HG03521 (cell line): ENCODE measurements at regions not wholly inside any gene's neighbourhood (a gene's known extent, or its start where the extent isn't known, plus 50 kb on each side); places are given as distances from the start of the nearest gene placed in this dataset.
A peak's percentile ranks its signal among the peaks of the same experiment; 100 is the strongest.

Experiments used
- ATAC-seq: cut with Tn5 transposase; IDR thresholded peaks from one replicate; pipeline ENCODE4 v1.9.1; 2021; ENCODE audit warnings: mild to moderate bottlenecking, moderate library complexity; ENCODE audit not compliant: unreplicated experiment

DNA sequence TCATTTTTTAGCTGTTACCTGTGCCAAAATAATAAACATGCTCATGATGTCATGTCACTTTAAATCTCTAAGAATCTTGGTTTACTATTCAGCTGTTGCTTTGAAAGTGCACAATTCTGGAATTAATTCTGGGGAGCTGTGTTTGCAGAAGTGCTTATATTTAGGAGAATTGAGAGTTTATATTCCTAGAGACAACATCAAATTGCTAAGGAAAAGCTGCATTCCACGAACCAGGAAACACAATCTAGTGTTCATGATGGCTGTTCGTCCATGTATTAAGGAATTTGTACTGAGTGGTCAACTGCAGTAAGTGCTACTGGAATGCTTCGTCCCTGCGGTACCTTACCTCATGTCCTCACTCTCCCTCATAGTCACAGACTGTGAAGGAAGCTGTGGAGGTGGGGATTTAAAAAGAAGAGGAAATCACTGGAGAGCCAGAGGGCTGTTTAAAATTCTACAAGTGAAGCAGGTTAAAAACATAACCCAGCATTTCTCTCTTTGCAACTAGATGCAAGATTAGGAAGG, 161.0 kb downstream of the TRMT11 start:
- ATAC-seq: no peak

DNA sequence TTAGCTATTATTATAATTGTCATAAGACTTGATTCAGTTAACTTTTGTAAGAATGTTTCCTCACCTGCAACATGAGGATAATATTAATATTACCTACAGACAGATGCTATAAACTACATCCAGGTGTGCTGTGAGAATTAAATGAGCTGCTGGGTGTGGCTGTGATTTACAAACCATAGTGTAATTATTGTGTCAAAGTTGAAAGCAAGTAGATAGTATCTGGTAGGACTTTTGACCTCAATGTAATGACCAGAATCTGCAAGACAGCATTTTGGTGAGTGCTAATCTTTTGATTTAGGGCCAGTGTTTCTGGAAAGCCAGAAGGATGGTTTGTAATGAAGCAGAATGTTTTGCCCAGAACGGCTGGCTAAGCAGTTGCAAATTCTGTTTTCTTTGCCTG, 162.5 kb downstream of the TRMT11 start:
- no peak for ATAC-seq

DNA sequence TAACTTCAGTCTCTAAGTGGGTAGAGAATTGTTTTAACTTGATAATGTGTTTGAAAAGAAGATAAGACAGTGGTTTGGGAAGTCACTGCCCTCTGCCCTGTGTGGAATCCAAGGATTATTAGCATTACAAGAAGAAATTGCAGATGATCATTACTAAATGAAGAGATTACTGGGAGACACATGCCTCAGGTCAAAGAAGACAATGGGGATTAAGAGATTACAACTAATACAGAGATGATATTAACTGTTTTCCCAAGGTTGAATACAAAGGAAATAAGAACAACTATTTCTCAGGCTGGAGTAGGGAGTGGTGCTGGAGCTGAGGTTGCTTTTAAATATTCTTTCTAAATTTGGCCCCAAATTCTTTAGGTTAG, 166.0 kb downstream of the TRMT11 start:
- ATAC-seq: no peak

DNA sequence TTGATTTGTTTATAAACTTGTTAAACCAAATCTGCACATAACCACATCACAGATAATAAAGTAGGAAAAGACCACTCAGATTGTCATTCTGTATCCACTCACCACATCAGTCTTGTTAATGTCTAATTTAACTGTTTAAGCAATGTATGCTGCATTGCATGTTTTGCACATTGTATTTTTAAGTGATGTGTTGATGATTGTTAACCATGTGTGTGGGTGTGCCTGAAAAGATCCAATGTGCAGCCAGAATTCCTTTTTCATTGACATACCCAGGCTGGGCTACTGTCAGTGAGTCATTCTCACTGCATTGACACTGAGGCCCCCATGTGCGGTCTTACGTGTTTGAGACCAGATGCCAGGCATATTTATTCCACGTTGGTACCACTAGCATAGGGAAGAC, 167.3 kb downstream of the TRMT11 start:
- ATAC-seq: no peak

DNA sequence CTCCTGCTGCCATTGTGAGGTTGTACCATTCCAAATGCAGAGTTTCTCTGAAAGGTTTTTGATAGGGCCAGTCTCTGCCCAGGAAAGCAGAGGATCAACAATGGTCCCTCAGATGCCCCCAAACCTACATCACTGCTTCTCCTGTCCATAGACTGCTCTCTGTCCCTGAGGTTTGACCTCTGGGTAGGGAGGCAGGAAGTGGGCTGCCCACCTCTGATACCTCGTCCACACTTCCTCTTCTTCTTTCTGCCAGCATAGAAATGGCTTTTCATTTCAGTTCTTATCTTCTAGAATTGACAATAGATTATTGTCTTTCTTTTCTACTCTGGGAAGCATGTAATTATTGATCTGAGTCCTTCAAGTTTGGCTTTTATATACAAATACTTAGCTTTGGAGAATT, 170.6 kb downstream of the TRMT11 start:
- no peak for ATAC-seq

DNA sequence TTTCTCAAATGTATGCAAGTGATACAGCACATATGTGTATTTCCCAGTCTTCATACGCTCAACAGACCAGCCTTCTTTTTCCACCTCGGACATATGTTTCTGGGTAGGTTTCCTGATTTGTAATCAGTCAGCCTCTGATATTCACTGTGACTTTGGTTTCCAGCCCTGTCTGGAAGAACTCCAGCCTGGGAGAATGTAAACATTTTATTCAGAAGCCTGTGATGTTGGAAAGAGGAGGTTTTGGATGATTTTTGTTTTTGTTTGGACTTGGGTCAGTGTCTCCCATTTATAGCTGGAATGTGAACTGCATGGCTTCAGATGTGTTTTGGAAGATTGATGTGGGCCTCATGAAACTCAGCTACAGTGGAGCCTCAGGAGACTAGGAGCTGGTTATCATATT, 172.2 kb upstream of the CENPW start:
- ATAC-seq: no peak

DNA sequence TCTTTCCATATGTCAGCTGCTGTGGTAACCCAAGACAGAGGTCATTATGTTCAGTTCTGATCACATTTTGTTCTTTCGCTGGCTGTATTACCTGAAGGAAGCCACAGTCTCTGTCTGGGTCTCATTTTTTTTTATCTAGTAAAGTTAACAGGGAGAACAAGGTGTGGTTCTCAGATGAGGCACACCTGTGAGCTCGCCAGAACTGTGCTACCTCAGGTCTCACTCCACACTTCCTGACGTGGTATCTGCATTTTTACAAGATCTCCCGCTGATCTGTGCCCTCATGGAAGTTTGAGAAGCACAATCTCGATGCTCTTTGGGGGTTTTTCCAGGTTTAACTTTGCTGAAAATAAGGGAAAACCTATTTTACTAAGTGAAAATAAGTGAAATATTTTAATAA, 169.5 kb upstream of the CENPW start:
- no peak for ATAC-seq

DNA sequence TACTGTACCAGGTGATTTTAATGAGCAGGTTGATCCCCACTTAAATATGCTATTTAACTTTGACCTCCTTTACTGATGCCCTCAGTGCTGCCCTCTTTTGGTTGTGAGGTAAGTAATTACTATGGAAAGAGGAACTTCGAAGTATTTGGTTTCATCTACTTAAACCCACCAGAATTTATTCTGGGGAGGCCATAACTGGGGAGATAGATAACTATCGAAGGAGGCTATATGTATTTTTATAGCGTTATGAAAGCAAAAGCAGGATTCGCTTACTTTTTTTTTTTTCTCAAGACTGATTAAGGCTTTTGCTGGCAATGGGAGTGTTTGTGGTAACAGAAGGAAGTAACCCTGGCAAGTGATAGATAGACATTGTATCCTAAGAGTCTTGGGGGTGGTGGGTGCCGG, 168.9 kb upstream of the CENPW start:
- peak; percentile 88 for ATAC-seq

DNA sequence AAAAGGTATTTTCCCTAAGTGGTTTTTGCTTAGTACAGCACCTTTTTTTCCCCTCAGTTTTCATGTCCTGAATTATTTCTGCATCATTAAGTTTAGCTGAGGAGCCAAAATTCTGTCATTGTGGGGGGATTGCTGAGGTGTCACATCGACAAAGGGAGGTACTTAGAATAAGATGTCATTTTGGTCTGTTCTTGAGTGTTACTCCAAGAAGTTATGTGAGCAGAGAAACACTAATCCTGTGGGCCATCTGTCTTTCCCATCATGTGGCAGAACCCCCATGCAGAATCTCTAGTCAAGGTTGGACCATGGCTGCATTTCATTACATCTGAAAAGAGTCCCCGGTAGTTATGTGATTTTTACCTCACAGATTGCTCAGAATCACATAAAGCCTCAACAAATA, 167.8 kb upstream of the CENPW start:
- no peak for ATAC-seq

DNA sequence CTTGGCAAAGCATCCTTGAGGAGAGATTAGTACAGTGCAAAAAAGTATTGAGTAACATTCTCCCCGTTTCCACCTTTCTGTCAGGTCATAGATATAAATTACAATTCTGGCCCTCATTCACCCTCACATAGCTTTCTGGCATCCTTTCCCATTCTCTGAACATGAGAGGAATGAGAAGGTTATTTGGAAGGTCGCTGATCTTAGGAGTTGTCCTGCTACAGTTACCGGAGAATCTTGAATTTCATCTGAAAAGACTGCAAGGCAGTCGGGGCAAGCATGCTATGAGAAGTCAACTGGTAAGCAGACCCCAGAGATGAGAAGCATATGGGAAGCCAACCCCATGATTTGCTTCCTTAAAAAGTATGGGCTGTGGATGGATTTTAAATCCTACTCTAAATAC, 166.7 kb upstream of the CENPW start:
- ATAC-seq: no peak

DNA sequence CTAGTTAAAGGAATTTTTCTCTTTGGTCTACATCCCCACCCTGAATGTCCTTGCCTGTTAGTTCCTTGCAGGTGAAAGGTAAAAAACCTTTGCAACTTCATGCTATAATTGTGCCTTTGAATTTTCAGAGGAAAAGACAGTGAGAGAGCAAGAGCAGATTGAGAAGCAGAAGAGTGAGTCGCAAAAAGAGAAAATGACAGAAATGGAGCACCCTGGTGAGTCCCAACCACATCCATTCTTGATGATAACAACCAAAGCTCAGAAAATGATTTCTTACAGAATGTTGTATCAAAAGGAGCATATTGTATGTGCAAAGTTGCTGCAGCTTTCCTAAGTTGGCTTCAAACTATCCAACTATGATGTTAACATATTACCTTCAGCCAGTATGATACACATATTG, 165.2 kb upstream of the CENPW start:
- no peak for ATAC-seq

DNA sequence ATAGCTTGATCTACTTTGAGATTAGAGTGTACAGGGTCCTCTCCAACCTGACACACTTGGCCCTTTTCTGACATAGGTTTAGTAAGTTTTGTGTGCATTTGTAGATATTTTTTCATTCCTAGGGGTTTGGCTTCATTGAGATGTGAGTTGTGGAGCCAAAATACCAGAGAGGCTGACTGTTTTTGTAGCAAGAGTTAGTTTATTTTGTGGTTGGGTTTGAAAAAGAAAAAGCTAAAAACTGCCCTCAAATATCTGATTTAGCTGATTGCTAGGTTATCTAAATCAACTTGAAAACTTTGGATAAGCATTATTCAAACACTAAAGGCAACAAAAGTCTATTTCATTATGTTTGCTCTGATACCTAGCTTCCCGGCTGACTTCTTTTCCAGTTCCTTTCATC, 164.7 kb upstream of the CENPW start:
- no peak for ATAC-seq

DNA sequence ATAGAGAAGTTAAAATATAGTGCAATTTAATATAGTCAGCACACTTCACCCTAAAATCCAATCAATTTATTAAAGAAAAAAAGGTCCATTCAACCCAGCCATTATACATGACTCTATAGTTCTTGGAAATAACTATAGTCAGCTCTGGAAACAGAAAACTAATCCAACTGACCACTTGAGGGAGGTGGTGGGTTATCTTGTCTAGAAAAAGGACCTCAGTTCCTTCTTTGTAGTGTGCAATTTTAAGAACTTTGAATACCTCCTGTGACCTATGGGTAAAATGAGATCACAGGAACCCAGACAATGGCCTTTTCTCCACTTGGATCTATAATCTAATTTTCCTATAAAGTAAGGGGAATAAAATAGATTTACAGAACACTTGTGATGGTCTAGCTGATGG, 163.6 kb upstream of the CENPW start:
- no peak for ATAC-seq

DNA sequence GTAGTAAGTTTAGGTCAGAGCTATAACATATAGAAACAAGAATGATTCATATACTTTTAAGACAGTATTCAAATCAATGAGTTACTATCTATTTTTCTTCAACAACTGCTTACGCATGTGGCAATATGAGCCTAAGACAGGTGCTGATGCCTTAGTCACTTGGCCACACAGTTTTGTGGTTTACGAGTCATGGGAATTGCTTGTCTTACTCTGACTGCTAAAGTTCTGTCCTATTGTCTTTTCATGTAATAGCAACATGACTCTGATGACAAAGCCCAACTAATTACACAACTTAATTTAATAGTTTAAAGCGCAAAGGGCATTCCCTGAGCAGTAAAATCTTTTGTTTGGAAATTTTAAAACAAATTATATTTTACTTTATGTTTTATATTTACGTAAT, 159.3 kb upstream of the CENPW start:
- no peak for ATAC-seq

DNA sequence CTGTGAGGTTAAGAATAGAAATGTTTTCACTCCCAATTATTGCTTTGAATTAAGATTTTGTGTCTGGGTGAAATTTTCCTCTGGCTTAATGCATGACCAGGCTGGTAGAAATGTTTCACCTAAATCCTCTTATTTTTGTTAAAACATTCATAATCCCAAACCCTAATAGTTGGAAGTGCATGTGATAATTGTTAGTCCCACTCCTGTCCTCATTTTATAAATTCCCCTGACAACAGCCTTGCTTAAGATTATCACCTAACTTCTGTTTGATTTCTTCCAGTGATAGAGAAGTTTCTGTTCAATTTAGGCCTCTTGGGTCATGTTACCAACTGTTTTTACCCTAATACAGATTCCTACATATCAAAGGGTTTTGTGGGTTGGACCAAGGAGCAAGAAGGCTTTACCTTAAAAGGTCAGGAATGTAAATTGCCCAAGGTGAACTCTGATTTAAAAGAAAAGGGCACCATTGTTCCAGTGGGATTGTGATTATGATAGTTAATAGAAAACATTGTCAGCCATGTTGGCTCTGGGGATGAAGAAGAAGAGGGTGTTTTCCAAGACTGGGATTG, 158.7 kb upstream of the CENPW start:
- ATAC-seq: no peak

DNA sequence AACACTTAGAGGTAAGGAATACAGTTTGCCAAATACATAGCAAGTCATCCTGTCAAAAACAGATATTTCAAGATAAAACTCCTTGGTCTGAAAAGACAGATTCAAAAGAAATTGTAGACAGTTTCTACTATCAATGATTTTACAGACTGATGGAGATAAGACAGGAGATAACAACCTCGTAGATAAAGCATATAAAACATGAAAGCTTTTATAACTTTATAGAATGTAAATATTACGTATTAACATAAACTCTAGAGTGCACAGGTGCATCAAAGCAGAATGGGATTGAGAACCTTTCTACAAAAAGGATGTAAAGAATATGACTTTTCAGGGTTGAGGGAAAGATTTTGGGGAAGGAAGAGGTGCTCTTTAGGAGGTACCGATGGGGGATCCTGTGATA, 158.0 kb upstream of the CENPW start:
- ATAC-seq: no peak

DNA sequence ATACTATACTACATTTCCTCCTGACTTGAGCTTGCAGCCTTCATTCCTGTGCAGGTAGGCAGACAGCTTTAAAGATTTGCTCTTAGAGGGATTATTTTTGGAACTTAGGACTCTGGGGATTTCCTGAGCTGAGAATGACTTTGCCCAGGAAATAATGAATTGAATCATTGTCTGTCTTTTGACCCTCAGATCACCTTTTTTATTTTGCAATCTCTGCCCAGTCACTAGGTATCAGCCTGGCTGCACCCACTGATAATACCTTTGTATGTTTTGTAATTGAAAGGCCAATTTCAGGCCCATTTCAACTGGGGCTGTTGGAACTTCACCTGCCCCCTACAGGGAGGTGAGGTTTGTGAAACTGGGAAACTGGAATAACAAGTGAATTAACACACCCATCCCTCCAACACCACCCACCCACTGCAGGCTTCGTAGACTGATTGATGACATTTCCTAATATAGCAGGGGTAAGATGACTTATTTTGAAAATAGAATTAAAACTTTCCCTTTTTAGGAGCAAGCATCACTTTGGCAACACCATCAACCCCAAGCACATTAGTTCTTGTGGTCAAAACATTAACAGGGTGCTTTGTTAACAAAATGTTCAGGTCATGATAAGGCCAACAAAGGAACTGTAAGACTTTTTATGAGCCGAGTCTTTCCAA, 157.1 kb upstream of the CENPW start:
- ATAC-seq: no peak

DNA sequence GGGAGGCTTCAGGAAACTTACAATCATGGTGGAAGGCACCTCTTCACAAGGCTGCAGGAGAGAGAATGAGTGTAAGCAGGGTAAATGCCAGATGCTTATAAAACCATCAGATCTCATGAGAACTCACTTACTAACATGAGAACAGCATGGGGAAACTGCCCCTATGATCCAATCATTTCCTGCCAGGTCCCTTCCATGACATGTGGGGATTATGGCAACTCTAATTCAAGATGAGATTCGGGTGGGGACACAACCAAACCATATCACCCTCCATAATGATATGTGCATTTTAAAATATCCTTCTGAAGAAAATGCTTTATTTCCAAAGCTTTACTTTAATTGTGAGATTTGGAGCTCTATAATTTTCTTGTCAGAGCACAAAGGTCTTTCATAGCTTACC, 154.1 kb upstream of the CENPW start:
- ATAC-seq: no peak

DNA sequence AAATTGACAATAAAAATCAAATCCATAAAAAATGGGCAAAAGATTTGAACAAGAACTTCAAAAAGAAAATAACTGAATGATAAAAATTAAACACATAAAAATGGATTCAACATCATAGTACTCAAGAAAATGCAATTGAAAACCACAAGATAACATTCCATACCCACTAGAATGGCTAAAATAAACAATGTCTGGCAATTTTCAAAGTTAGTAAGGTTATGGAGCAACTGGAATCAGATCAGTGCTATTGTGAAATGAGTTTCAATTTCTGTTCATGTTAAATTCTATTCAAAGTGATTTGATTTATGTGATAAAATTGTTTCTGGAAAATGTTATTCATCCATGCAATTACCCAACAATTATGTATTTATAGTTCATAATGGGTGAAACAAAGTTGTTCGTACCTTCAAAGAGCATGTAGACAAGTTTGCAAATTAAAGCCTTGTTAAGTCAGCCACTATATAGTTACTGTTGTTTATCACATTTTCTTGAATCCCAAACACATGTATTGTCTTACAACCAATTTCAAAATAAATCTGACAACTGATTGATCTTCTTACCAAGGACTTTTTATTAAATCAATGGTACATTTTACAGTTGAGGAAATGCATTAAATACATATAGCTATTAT, 151.5 kb upstream of the CENPW start:
- ATAC-seq: no peak

DNA sequence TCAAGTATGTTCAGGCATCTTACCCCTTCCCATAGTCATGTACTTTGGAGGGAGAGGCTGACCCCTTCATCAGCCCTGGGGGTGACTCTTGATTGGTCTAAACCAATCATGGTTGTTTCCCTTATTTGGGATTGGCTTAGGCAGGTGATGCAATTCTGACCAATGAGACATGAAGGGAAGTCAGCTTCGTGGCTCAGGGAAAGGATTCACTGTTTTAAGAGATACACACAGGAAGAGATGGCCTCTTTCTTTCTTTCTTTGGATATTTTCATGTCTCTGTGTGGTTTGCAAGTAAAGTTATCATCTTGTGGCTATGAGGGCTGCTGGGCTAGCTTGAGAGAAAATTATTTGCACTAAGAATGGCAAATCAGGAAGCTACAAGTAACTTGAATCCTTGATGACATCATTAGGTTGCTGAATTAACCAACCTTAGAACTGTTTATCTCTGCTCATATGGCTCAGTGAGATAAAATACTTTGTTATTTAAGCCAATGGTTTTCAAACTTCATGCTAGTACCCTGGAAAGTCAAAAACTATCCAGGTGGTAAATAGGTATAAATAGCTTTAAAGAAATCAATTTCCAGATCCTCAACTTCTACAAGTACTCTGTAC, 144.2 kb upstream of the CENPW start:
- no peak for ATAC-seq

DNA sequence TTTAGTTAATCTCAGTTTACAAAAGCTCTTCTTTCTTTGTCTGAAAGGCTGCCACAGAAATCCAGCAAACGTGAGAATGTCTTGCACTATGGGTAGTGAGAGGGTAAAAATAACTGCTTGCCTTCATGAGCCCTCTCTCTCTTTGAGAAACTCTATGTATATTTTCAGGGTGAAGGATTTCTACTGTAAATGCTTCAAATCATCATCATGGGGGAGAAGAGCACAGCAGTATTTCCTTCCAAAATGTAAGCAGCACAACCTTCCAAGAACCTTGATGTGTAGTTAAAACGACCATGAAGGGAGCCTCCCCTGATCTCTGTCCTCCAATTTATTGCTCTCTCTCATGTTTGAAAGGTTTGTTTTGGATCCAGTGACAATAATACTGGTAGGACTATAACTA, 141.3 kb upstream of the CENPW start:
- no peak for ATAC-seq

DNA sequence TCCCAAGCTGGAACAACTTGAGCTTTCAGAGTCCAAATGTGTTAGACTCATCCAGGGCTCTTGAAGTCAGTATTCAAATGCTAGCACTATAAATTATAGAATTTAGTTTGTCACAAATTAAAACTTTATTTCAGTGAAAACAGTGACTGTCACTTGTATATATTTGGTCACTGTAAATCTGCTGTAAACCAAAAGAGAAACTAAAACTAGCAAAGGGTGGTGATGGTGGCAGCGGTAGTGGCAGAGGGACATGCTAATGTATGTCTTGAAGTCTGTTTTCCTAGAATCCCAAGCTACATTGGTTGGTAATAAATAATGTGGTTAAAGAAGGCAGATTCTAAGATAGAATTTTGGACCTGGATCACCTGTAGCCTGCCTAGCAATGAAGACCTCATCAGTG, 140.4 kb upstream of the CENPW start:
- ATAC-seq: no peak
